HFFc6 (cell line): ENCODE measurements at regions not wholly inside any gene's neighbourhood (a gene's known extent, or its start where the extent isn't known, plus 50 kb on each side); places are given as distances from the start of the nearest gene placed in this dataset.

Experiments
- DNase-seq: peaks from one replicate; pipeline ENCODE4 v3.0.0-alpha.2; 2018
- H3K27ac Mint-ChIP-seq: 2 replicates; pipeline ENCODE4 v1.8.0; 2020; ENCODE audit warnings: mild to moderate bottlenecking, mixed read lengths
- H3K27me3 Mint-ChIP-seq: 2 replicates; pipeline ENCODE4 v1.8.0; 2021; ENCODE audit warnings: mild to moderate bottlenecking, moderate library complexity, mixed read lengths; ENCODE audit not compliant: insufficient read depth
- H3K36me3 Mint-ChIP-seq: 2 replicates; pipeline ENCODE4 v1.8.0; 2021; ENCODE audit warnings: low read depth, mixed read lengths
- H3K4me1 Mint-ChIP-seq: 2 replicates; pipeline ENCODE4 v1.8.0; 2020; ENCODE audit warnings: low read depth, mixed read lengths
- H3K4me3 Mint-ChIP-seq: 2 replicates; pipeline ENCODE4 v1.8.0; 2020; ENCODE audit warnings: mild to moderate bottlenecking, moderate library complexity, mixed read lengths
- H3K9me3 Mint-ChIP-seq: 2 replicates; pipeline ENCODE4 v1.8.0; 2020; ENCODE audit warnings: mild to moderate bottlenecking, mixed read lengths
- TF ChIP-seq, protein P1 (sequence below): fragments of 200-600 bp; sonication (generic); IDR thresholded peaks from 2 replicates; pipeline ENCODE4 v1.5.0; 2021; ENCODE audit warnings: antibody characterized with exemption, mild to moderate bottlenecking

DNA sequence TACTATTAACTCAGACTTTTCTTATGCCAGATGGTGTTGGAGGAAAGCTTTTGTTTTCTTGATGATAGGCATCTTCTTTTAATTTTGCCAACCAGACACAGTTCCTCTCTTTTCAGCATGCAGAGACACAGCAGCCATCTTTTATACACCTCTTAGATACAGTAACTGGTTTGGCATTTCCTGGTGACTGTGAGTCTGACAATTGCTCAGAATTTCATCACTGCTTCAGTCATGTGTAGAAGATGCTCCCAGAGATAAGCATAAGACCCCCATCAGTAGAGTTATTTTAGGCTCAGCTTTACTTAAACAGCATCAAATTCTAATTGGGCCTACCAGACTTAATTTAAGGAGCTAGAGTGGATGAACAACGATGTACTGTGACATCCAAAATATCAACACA lies 779.0 kb downstream of the SQOR start:
- TF ChIP-seq, protein P1, sequence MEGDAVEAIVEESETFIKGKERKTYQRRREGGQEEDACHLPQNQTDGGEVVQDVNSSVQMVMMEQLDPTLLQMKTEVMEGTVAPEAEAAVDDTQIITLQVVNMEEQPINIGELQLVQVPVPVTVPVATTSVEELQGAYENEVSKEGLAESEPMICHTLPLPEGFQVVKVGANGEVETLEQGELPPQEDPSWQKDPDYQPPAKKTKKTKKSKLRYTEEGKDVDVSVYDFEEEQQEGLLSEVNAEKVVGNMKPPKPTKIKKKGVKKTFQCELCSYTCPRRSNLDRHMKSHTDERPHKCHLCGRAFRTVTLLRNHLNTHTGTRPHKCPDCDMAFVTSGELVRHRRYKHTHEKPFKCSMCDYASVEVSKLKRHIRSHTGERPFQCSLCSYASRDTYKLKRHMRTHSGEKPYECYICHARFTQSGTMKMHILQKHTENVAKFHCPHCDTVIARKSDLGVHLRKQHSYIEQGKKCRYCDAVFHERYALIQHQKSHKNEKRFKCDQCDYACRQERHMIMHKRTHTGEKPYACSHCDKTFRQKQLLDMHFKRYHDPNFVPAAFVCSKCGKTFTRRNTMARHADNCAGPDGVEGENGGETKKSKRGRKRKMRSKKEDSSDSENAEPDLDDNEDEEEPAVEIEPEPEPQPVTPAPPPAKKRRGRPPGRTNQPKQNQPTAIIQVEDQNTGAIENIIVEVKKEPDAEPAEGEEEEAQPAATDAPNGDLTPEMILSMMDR: no peak
- DNase-seq: peak; percentile 50
- no peaks in the 10 kb centered on the region for H3K36me3 Mint-ChIP-seq
- no peaks in the 10 kb centered on the region for H3K27me3 Mint-ChIP-seq
- H3K27ac Mint-ChIP-seq: peak overlapping the region; percentile 51
- no peaks in the 10 kb centered on the region for H3K9me3 Mint-ChIP-seq
- H3K4me3 Mint-ChIP-seq: no peak overlapping the region; the same call in 1 of the 2 replicates
- peaks cover 46% of the 10 kb centered on the region for H3K4me1 Mint-ChIP-seq

GRCh38 chr15:46416544-46416943 lies 781.7 kb downstream of the SQOR start:
- Mint-ChIP-seq H3K4me3 (no peak overlapping the region), H3K27ac (peak overlapping the region; percentile 31; the same call in 1 of the 2 replicates), H3K4me1 (peaks cover 46% of the 10 kb centered on the region), H3K36me3 (no peaks in the 10 kb centered on the region), H3K9me3 (no peaks in the 10 kb centered on the region), H3K27me3 (no peaks in the 10 kb centered on the region)
- DNase-seq: no peak
- TF ChIP-seq, protein P1: no peak

GRCh38 chr15:46420990-46421389 lies 786.2 kb downstream of the SQOR start:
- no peak for DNase-seq
- H3K27ac Mint-ChIP-seq: no peak overlapping the region
- TF ChIP-seq, protein P1: no peak
- no peaks in the 10 kb centered on the region for H3K9me3 Mint-ChIP-seq
- no peak overlapping the region for H3K4me3 Mint-ChIP-seq
- H3K27me3 Mint-ChIP-seq: no peaks in the 10 kb centered on the region; the same call in 1 of the 2 replicates
- no peaks in the 10 kb centered on the region for H3K36me3 Mint-ChIP-seq
- peaks cover 17% of the 10 kb centered on the region for H3K4me1 Mint-ChIP-seq

DNA sequence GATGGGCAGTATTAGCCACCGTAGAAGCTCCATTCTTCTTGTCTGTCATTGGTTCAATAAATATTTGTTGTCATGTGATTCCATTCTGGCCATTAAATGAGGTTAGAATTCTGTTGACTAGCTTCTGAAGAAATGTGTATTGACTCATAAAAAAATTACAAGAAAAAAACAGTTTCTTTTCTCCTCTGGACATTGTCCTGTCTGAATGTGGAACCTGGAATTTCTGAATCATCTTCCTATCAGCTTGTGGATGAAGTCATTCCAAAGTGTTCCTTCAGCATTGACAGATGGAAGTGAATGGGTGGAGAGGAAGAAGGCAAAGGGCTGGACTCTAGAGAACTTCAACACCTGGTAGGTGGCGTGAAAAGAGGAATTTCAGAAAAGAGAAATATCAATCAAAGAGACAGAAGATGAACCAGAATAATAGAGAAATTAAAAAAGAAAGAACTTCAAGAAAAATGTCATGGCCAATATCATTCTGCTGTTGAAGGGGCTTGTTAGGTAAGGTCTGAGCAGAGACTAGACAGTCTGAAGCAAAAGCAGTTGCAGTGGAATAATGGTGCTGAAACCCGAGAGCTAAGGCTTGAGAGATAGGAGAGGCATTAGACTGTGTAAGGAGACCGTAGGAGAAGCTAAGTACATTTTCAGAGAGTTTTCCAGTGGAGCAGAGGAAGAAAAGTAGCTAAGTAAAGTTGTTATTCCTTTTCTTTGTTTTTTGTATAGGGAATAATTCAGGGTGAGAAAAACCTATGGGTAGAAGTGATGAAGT lies 806.6 kb downstream of the SQOR start:
- H3K27me3 Mint-ChIP-seq: no peaks in the 10 kb centered on the region
- H3K9me3 Mint-ChIP-seq: no peaks in the 10 kb centered on the region
- H3K36me3 Mint-ChIP-seq: no peaks in the 10 kb centered on the region
- peak overlapping the region; percentile 84 for H3K27ac Mint-ChIP-seq
- TF ChIP-seq, protein P1: no peak
- peak overlapping the region; percentile 69 for H3K4me3 Mint-ChIP-seq
- DNase-seq: peak; percentile 88
- H3K4me1 Mint-ChIP-seq: peaks cover 36% of the 10 kb centered on the region

GRCh38 chr15:46442184-46442583 lies 807.4 kb downstream of the SQOR start:
- peak overlapping the region; percentile 84 for H3K27ac Mint-ChIP-seq
- H3K9me3 Mint-ChIP-seq: no peaks in the 10 kb centered on the region
- peak; percentile 71 for DNase-seq
- no peaks in the 10 kb centered on the region for H3K36me3 Mint-ChIP-seq
- peaks cover 36% of the 10 kb centered on the region for H3K4me1 Mint-ChIP-seq
- H3K4me3 Mint-ChIP-seq: peak overlapping the region; percentile 69
- no peaks in the 10 kb centered on the region for H3K27me3 Mint-ChIP-seq
- TF ChIP-seq, protein P1: no peak
